HepG2 (cell line): ENCODE measurements at regions not wholly inside any gene's neighbourhood (a gene's known extent, or its start where the extent isn't known, plus 50 kb on each side); places are given as distances from the start of the nearest gene placed in this dataset.

Experiments used
- ATAC-seq: fragments of 200-7000 bp; cut with Tn5 transposase; 3 replicates; pipeline ENCODE4 v1.9.1; 2020; ENCODE audit warnings: mild to moderate bottlenecking, moderate library complexity
- BruUV-seq: library from RNA; stranded (reverse); fragments of 400-500 nt; replicated peaks from 2 replicates; lab custom pipeline; 2021; lab: Mats Ljungman, UMichigan
- CTCF ChIA-PET: fragments of 300-600 bp; formaldehyde crosslinking; extraction: SDS; loops from one replicate; lab custom pipeline; 2021; ENCODE audit warnings: low total read pairs, inconsistent platforms, low intra/inter-chr PET ratio; lab: Yijun Ruan, JAX
- POLR2A ChIA-PET: fragments of 350-600 bp; sonication (Branson Sonifier 250); formaldehyde crosslinking; loops from one replicate; lab custom pipeline; 2020; ENCODE audit warnings: antibody characterized with exemption, inconsistent platforms; lab: Yijun Ruan, JAX
- DNase-seq: peaks from one replicate; pipeline ENCODE4 v3.0.0-alpha.2; 2015; ENCODE audit warnings: low spot score
- FAIRE-seq: peaks from 3 replicates; lab custom pipeline; 2011; peaks lifted over from hg19 to GRCh38; lab: Jason Lieb, UNC
- H2AFZ ChIP-seq: one replicate; pipeline ENCODE4 v1.6.1; 2011; ENCODE audit warnings: low read length, inconsistent platforms
- H3K27ac ChIP-seq: fragments of 300-600 bp; 3 replicates; pipeline ENCODE4 v1.8.0; 2011; ENCODE audit warnings: mixed run types, mild to moderate bottlenecking, mixed read lengths, low read length, inconsistent platforms; ENCODE audit not compliant: insufficient read depth; ENCODE audit errors: extremely low read length
- H3K27me3 ChIP-seq, 2 experiments: fragments of 200-600 bp in 1 of 2; 2 replicates in 1 of 2; 3 replicates in 1 of 2; pipeline versions ENCODE4 v1.6.0 to v1.8.0; 2011; ENCODE audit warnings: low read length in 2 of 2, mild to moderate bottlenecking in 2 of 2, moderate library complexity in 2 of 2, inconsistent platforms in 1 of 2; ENCODE audit not compliant: insufficient read depth in 2 of 2, control insufficient read depth in 1 of 2
- H3K36me3 ChIP-seq, 2 experiments: fragments of 200-600 bp in 1 of 2; replicated peaks in 1 of 2; 2 replicates in 1 of 2; 3 replicates in 1 of 2; pipeline versions ENCODE4 v1.5.1 to v1.8.0; 2011; ENCODE audit warnings: low read length in 2 of 2, inconsistent platforms in 1 of 2; ENCODE audit not compliant: insufficient read depth in 2 of 2, control insufficient read depth in 1 of 2
- H3K4me1 ChIP-seq: 2 replicates; pipeline ENCODE4 v1.5.1; 2012; ENCODE audit warnings: low read length, inconsistent platforms; ENCODE audit not compliant: insufficient read depth
- H3K4me2 ChIP-seq: 2 replicates; pipeline ENCODE4 v1.6.0; 2011; ENCODE audit warnings: low read depth, low read length, inconsistent platforms
- H3K4me3 ChIP-seq, 3 experiments: fragments of 200-600 bp in 1 of 3; sonication (generic), shearing (Covaris generic) in 1 of 3; replicated peaks in 1 of 3; 2 replicates each; pipeline ENCODE4 v1.5.1; 2011 to 2016; ENCODE audit warnings: low read length in 3 of 3, inconsistent platforms in 2 of 3, low read depth in 2 of 3, mild to moderate bottlenecking in 2 of 3, control low read depth in 1 of 3, mixed read lengths in 1 of 3; ENCODE audit not compliant: insufficient read depth in 1 of 3
- H3K79me2 ChIP-seq: one replicate; pipeline ENCODE4 v1.6.1; 2011; ENCODE audit warnings: low read length, inconsistent platforms; ENCODE audit not compliant: insufficient read depth
- H3K9ac ChIP-seq: 2 replicates; pipeline ENCODE4 v1.6.0; 2011; ENCODE audit warnings: mild to moderate bottlenecking, low read depth, low read length, inconsistent platforms; ENCODE audit not compliant: insufficient read depth
- H3K9me3 ChIP-seq: 2 replicates; pipeline ENCODE4 v1.5.1; 2012; ENCODE audit warnings: mild to moderate bottlenecking, low read length
- H4K20me1 ChIP-seq: 2 replicates; pipeline ENCODE4 v1.6.0; 2011; ENCODE audit warnings: inconsistent platforms, mild to moderate bottlenecking, low read length, moderate library complexity; ENCODE audit not compliant: insufficient read depth
- BATF2 ChIP-seq: sonication (generic); formaldehyde crosslinking; IDR thresholded peaks from 2 replicates; pipeline ENCODE4 v1.8.0; 2022; ENCODE audit warnings: mild to moderate bottlenecking, missing genetic modification reagents, moderate library complexity
- HNRNPL ChIP-seq: fragments of 200-400 bp; formaldehyde crosslinking; IDR thresholded peaks from 2 replicates; pipeline ENCODE4 v1.6.1; 2017; ENCODE audit warnings: mild to moderate bottlenecking, low read depth, low read length
- HOMEZ ChIP-seq: IDR thresholded peaks from 2 replicates; pipeline ENCODE4 v1.6.1; 2016; ENCODE audit warnings: low read depth
- IRF2 ChIP-seq: IDR thresholded peaks from 2 replicates; pipeline ENCODE4 v1.6.1; 2018; ENCODE audit warnings: missing genetic modification reagents, missing compliant biosample characterization
- MAFF ChIP-seq: IDR thresholded peaks from 2 replicates; pipeline ENCODE4 v1.6.1; 2011; ENCODE audit warnings: low read depth, low read length, improper control_type of control experiment
- MXD1 ChIP-seq: sonication (generic); formaldehyde crosslinking; IDR thresholded peaks from 2 replicates; pipeline ENCODE4 v1.4.0; 2020; ENCODE audit warnings: mild to moderate bottlenecking, missing genetic modification reagents
- NCOA2 ChIP-seq: sonication (generic); formaldehyde crosslinking; IDR thresholded peaks from 2 replicates; pipeline ENCODE4 v1.8.0; 2022; ENCODE audit warnings: inconsistent platforms
- PHF21A ChIP-seq: sonication (generic); formaldehyde crosslinking; IDR thresholded peaks from 2 replicates; pipeline ENCODE4 v1.5.0; 2020; ENCODE audit warnings: mild to moderate bottlenecking, missing genetic modification reagents
- RNF2 ChIP-seq: fragments of 450-650 bp; conservative IDR thresholded peaks from 2 replicates; pipeline ENCODE4 v1.6.1; 2016; ENCODE audit warnings: low read depth
- SYNCRIP ChIP-seq: fragments of 200-400 bp; formaldehyde crosslinking; IDR thresholded peaks from 2 replicates; pipeline ENCODE4 v1.6.1; 2018; ENCODE audit warnings: mild to moderate bottlenecking, low read depth, low read length; ENCODE audit not compliant: insufficient read depth
- THAP11 ChIP-seq: IDR thresholded peaks from 2 replicates; pipeline ENCODE4 v1.6.1; 2016; ENCODE audit warnings: missing biosample characterization, missing genetic modification reagents
- THRA ChIP-seq: sonication (generic); formaldehyde crosslinking; IDR thresholded peaks from 2 replicates; pipeline ENCODE4 v1.4.0; 2020; ENCODE audit warnings: missing genetic modification reagents, borderline replicate concordance
- ZBTB37 ChIP-seq: sonication (generic); formaldehyde crosslinking; IDR thresholded peaks from 2 replicates; pipeline ENCODE4 v1.4.0; 2020; ENCODE audit warnings: mild to moderate bottlenecking, missing genetic modification reagents
- ZKSCAN1 ChIP-seq: fragments of 150-350 bp; IDR thresholded peaks from 2 replicates; pipeline ENCODE4 v1.6.1; 2014; ENCODE audit warnings: low read length
- ZNF33B ChIP-seq: sonication (generic); formaldehyde crosslinking; IDR thresholded peaks from 2 replicates; pipeline ENCODE4 v1.5.1; 2020; ENCODE audit warnings: mild to moderate bottlenecking, missing genetic modification reagents
- ZNF556 ChIP-seq: sonication (generic); formaldehyde crosslinking; IDR thresholded peaks from 2 replicates; pipeline ENCODE4 v1.4.0; 2020; ENCODE audit warnings: mild to moderate bottlenecking, missing genetic modification reagents, borderline replicate concordance
- ZNF557 ChIP-seq: sonication (generic); formaldehyde crosslinking; IDR thresholded peaks from 2 replicates; pipeline ENCODE4 v1.4.0; 2020; ENCODE audit warnings: missing genetic modification reagents
- ZNF746 ChIP-seq: sonication (generic); formaldehyde crosslinking; IDR thresholded peaks from 2 replicates; pipeline ENCODE4 v1.8.0; 2022; ENCODE audit warnings: mild to moderate bottlenecking, missing genetic modification reagents
- ZNF768 ChIP-seq: sonication (generic); formaldehyde crosslinking; IDR thresholded peaks from 2 replicates; pipeline ENCODE4 v1.4.0; 2020; ENCODE audit warnings: missing genetic modification reagents
- in situ Hi-C: cut with HindIII; loops from 2 replicates; pipeline ENCODE4 v1.10.0; 2017; ENCODE audit warnings: low pct_unique_long_range_greater_than_20kb; ENCODE audit not compliant: extremely low pct_ligation_motif_present
- intact Hi-C: fragments of 100-400 bp; cut with micrococcal nuclease; formaldehyde crosslinking; loops from one replicate; pipeline ENCODE4 v1.10.0; 2022; ENCODE audit not compliant: unreplicated experiment

GRCh38 chr18:40347261-40347660, 1607.8 kb upstream of the PIK3C3 start (continued):
- TF ChIP-seq IRF2 (CRISPR knock-in tag) (no peak), HNRNPL (no peak)

- H3K4me1 ChIP-seq: no peaks in the 10 kb centered on the region
- no peak overlapping the region for H3K4me3 ChIP-seq
- TF ChIP-seq HOMEZ (CRISPR knock-in tag) (no peak), PHF21A (CRISPR knock-in tag) (no peak), RNF2 (no peak), THRA (no peak), MAFF (no peak), MXD1 (CRISPR knock-in tag) (no peak), ZBTB37 (CRISPR knock-in tag) (no peak), ZNF556 (no peak), BATF2 (no peak), ZNF768 (CRISPR knock-in tag) (no peak), SYNCRIP (no peak), ZNF33B (no peak), ZNF746 (CRISPR knock-in tag) (no peak), ZKSCAN1 (no peak), NCOA2 (CRISPR knock-in tag) (no peak), ZNF557 (no peak), THAP11 (no peak)
- no peak overlapping the region for H3K4me2 ChIP-seq
- FAIRE-seq (no peak), DNase-seq (no peak), ATAC-seq (no peak)
- H3K27me3 ChIP-seq: no peaks in the 10 kb centered on the region
- no peaks in the 10 kb centered on the region for H3K9me3 ChIP-seq
- H3K9ac ChIP-seq: no peak overlapping the region
- no peak overlapping the region for H2AFZ ChIP-seq
- H3K79me2 ChIP-seq: no peaks in the 10 kb centered on the region
- intact Hi-C loops: no loop called here
- ChIA-PET POLR2A (no interaction called here), CTCF (no interaction called here)
- no peak overlapping the region for H3K27ac ChIP-seq
- H3K36me3 ChIP-seq: no peaks in the 10 kb centered on the region
- no TSS peak for BruUV-seq
- H4K20me1 ChIP-seq: no peaks in the 10 kb centered on the region
- in situ Hi-C loops: no loop called here
Measured at GRCh38 chr18:40346146-40346545, 1608.9 kb upstream of the PIK3C3 start.
